HepG2 (cell line): ENCODE measurements at regions not wholly inside any gene's neighbourhood (a gene's known extent, or its start where the extent isn't known, plus 50 kb on each side); places are given as distances from the start of the nearest gene placed in this dataset.
A peak's percentile ranks its signal among the peaks of the same experiment; 100 is the strongest.

ENCODE experiments used
- ARHGAP35 ChIP-seq: sonication (generic); formaldehyde crosslinking; IDR thresholded peaks from 2 replicates; pipeline ENCODE4 v1.9.0; 2022; ENCODE audit warnings: mild to moderate bottlenecking, inconsistent platforms, moderate library complexity, missing genetic modification reagents, borderline replicate concordance
- CHCHD3 ChIP-seq: sonication (generic); formaldehyde crosslinking; IDR thresholded peaks from 2 replicates; pipeline ENCODE4 v1.8.0; 2022; ENCODE audit warnings: mild to moderate bottlenecking, missing genetic modification reagents, moderate library complexity
- ESRRA ChIP-seq: sonication (generic); formaldehyde crosslinking; IDR thresholded peaks from 2 replicates; pipeline ENCODE4 v1.5.1; 2020; ENCODE audit warnings: mild to moderate bottlenecking, low read depth, missing genetic modification reagents
- MEIS2 ChIP-seq: sonication (generic); formaldehyde crosslinking; IDR thresholded peaks from 2 replicates; pipeline ENCODE4 v1.9.0; 2021; ENCODE audit warnings: mild to moderate bottlenecking, missing genetic modification reagents
- NFE2 ChIP-seq: sonication (generic); formaldehyde crosslinking; IDR thresholded peaks from 2 replicates; pipeline ENCODE4 v1.4.0; 2020; ENCODE audit warnings: missing genetic modification reagents
- NR2F1 ChIP-seq, 2 experiments: fragments of 450-650 bp in 1 of 2; formaldehyde crosslinking in 1 of 2; IDR thresholded peaks; 2 replicates each; pipeline versions ENCODE4 v1.5.0 to v1.6.1; 2016 to 2020; ENCODE audit warnings: mild to moderate bottlenecking in 1 of 2, missing compliant biosample characterization in 1 of 2, missing genetic modification reagents in 1 of 2, moderate library complexity in 1 of 2
- PCBP2 ChIP-seq: fragments of 200-400 bp; formaldehyde crosslinking; optimal IDR thresholded peaks from 2 replicates; pipeline ENCODE3; 2018; ENCODE audit warnings: low read length, low read depth; ENCODE audit not compliant: poor library complexity, severe bottlenecking
- SP4 ChIP-seq: sonication (generic); formaldehyde crosslinking; IDR thresholded peaks from 2 replicates; pipeline ENCODE4 v1.8.1; 2023; ENCODE audit warnings: mild to moderate bottlenecking, missing genetic modification reagents
- TMF1 ChIP-seq: sonication (generic); formaldehyde crosslinking; IDR thresholded peaks from 2 replicates; pipeline ENCODE4 v1.8.1; 2022; ENCODE audit warnings: low read depth, missing genetic modification reagents
- U2AF1 ChIP-seq: fragments of 200-400 bp; formaldehyde crosslinking; optimal IDR thresholded peaks from 2 replicates; pipeline ENCODE3; 2017; ENCODE audit warnings: mild to moderate bottlenecking, low read depth, low read length
- ZIK1 ChIP-seq: sonication (generic); formaldehyde crosslinking; IDR thresholded peaks from 2 replicates; pipeline ENCODE4 v1.5.0; 2020; ENCODE audit warnings: mild to moderate bottlenecking, low read depth, missing genetic modification reagents, borderline replicate concordance
- ZNF441 ChIP-seq: sonication (generic); formaldehyde crosslinking; IDR thresholded peaks from 2 replicates; pipeline ENCODE4 v1.7.0; 2021; ENCODE audit warnings: missing genetic modification reagents, borderline replicate concordance
- ZNF543 ChIP-seq: sonication (generic); formaldehyde crosslinking; IDR thresholded peaks from 2 replicates; pipeline ENCODE4 v1.4.0; 2020; ENCODE audit warnings: mild to moderate bottlenecking, missing genetic modification reagents
- ZNF891 ChIP-seq: sonication (generic); formaldehyde crosslinking; IDR thresholded peaks from 2 replicates; pipeline ENCODE4 v1.5.0; 2020; ENCODE audit warnings: mild to moderate bottlenecking, missing genetic modification reagents
- ZSCAN29 ChIP-seq: sonication (generic); formaldehyde crosslinking; conservative IDR thresholded peaks from 2 replicates; pipeline ENCODE4 v1.4.0; 2020; ENCODE audit warnings: mild to moderate bottlenecking, missing genetic modification reagents
- TF ChIP-seq, protein P1 (sequence below): sonication (generic); formaldehyde crosslinking; IDR thresholded peaks from 2 replicates; pipeline ENCODE4 v1.9.0; 2021; ENCODE audit warnings: mild to moderate bottlenecking, missing genetic modification reagents
- TF ChIP-seq, protein P2 (sequence below): sonication (generic); formaldehyde crosslinking; IDR thresholded peaks from 2 replicates; pipeline ENCODE4 v1.8.0; 2022; ENCODE audit warnings: missing genetic modification reagents, low read depth, mild to moderate bottlenecking, borderline replicate concordance
- TF ChIP-seq, protein P3 (sequence below): sonication (generic); formaldehyde crosslinking; IDR thresholded peaks from 2 replicates; pipeline ENCODE4 v1.9.0; 2021; ENCODE audit warnings: missing genetic modification reagents, borderline replicate concordance
- TF ChIP-seq, protein P4 (sequence below): sonication (generic); formaldehyde crosslinking; IDR thresholded peaks from 2 replicates; pipeline ENCODE4 v1.5.0; 2020; ENCODE audit warnings: missing genetic modification reagents

DNA sequence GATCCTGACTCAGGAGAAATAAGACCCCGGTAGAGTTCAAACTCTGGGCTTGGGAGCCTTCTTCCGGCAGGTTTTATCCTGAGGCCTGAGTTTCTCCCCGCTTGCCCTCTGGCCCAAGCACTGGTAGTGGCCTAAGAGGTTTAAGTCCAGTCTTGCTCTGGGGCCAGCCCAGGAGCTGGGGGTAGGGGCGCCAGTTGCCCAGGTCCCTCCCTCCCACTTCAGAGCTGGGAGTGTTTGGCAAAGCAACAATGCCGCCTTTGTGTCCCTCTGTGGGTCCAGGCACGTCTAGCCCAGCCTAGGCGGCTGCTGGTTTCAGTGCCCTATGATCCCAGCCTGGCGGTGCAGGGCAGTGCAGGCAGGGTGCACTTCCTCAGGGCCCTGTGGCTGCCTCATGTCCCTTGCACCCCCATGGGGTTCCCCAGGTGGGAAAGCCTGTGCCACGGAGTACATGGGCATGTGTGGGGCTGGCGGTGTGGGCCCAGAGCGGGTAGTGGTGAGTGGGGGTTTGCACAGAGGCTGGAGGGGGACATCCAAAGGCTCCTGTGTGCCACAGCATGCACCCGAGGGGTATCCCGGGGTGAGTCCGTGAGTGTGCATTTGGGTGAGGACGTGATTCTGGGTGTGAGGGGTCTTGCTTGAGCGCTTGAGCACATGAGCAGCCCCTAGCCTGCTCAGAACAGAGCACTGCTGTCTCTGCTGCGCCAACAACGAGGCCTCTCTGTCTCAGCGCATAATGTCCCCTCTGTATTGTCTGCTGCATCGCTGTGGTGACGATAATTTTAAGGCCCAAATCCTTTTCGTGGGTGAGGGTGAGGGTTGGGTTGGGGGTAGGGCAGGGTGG lies 61.7 kb upstream of the PSD2 start (continued):
- TF ChIP-seq, protein P1, sequence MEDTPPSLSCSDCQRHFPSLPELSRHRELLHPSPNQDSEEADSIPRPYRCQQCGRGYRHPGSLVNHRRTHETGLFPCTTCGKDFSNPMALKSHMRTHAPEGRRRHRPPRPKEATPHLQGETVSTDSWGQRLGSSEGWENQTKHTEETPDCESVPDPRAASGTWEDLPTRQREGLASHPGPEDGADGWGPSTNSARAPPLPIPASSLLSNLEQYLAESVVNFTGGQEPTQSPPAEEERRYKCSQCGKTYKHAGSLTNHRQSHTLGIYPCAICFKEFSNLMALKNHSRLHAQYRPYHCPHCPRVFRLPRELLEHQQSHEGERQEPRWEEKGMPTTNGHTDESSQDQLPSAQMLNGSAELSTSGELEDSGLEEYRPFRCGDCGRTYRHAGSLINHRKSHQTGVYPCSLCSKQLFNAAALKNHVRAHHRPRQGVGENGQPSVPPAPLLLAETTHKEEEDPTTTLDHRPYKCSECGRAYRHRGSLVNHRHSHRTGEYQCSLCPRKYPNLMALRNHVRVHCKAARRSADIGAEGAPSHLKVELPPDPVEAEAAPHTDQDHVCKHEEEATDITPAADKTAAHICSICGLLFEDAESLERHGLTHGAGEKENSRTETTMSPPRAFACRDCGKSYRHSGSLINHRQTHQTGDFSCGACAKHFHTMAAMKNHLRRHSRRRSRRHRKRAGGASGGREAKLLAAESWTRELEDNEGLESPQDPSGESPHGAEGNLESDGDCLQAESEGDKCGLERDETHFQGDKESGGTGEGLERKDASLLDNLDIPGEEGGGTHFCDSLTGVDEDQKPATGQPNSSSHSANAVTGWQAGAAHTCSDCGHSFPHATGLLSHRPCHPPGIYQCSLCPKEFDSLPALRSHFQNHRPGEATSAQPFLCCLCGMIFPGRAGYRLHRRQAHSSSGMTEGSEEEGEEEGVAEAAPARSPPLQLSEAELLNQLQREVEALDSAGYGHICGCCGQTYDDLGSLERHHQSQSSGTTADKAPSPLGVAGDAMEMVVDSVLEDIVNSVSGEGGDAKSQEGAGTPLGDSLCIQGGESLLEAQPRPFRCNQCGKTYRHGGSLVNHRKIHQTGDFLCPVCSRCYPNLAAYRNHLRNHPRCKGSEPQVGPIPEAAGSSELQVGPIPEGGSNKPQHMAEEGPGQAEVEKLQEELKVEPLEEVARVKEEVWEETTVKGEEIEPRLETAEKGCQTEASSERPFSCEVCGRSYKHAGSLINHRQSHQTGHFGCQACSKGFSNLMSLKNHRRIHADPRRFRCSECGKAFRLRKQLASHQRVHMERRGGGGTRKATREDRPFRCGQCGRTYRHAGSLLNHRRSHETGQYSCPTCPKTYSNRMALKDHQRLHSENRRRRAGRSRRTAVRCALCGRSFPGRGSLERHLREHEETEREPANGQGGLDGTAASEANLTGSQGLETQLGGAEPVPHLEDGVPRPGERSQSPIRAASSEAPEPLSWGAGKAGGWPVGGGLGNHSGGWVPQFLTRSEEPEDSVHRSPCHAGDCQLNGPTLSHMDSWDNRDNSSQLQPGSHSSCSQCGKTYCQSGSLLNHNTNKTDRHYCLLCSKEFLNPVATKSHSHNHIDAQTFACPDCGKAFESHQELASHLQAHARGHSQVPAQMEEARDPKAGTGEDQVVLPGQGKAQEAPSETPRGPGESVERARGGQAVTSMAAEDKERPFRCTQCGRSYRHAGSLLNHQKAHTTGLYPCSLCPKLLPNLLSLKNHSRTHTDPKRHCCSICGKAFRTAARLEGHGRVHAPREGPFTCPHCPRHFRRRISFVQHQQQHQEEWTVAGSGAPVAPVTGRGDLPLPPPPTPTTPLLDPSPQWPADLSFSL (CRISPR knock-in tag): peak; percentile 59
- no peak for TF ChIP-seq PCBP2
- TF ChIP-seq ESRRA: peak; percentile 84
- TF ChIP-seq SP4: peak; percentile 68
- TF ChIP-seq TMF1 (CRISPR knock-in tag): no peak; the same call in 1 of the 2 replicates
- TF ChIP-seq, protein P2, sequence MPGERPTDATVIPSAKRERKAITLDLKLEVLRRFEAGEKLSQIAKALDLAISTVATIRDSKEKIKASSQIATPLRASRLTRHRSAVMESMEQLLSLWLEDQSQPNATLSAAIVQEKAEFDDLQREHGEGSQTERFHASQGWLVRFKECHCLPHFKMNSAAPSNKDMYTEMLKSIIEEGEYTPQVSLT (CRISPR knock-in tag): no peak; the same call in 1 of the 2 replicates
- 0 out of 2 replicates have a peak, but pooled peaks have one; percentile 40 for TF ChIP-seq ARHGAP35 (CRISPR knock-in tag)
- TF ChIP-seq NFE2 (CRISPR knock-in tag): no peak
- TF ChIP-seq MEIS2 (CRISPR knock-in tag): no peak
- peak; percentile 82 for TF ChIP-seq ZNF441 (CRISPR knock-in tag)
- no peak for TF ChIP-seq ZNF543 (CRISPR knock-in tag)
- TF ChIP-seq, protein P3, sequence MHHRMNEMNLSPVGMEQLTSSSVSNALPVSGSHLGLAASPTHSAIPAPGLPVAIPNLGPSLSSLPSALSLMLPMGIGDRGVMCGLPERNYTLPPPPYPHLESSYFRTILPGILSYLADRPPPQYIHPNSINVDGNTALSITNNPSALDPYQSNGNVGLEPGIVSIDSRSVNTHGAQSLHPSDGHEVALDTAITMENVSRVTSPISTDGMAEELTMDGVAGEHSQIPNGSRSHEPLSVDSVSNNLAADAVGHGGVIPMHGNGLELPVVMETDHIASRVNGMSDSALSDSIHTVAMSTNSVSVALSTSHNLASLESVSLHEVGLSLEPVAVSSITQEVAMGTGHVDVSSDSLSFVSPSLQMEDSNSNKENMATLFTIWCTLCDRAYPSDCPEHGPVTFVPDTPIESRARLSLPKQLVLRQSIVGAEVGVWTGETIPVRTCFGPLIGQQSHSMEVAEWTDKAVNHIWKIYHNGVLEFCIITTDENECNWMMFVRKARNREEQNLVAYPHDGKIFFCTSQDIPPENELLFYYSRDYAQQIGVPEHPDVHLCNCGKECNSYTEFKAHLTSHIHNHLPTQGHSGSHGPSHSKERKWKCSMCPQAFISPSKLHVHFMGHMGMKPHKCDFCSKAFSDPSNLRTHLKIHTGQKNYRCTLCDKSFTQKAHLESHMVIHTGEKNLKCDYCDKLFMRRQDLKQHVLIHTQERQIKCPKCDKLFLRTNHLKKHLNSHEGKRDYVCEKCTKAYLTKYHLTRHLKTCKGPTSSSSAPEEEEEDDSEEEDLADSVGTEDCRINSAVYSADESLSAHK (CRISPR knock-in tag): no peak
- peak; percentile 52 to 66; a peak in 2 of 4 replicates for TF ChIP-seq NR2F1 (CRISPR knock-in tag; IDR thresholded peaks at IDR 0.05)
- TF ChIP-seq ZIK1 (CRISPR knock-in tag): no peak; the same call in 1 of the 2 replicates
- no peak for TF ChIP-seq U2AF1
- TF ChIP-seq, protein P4, sequence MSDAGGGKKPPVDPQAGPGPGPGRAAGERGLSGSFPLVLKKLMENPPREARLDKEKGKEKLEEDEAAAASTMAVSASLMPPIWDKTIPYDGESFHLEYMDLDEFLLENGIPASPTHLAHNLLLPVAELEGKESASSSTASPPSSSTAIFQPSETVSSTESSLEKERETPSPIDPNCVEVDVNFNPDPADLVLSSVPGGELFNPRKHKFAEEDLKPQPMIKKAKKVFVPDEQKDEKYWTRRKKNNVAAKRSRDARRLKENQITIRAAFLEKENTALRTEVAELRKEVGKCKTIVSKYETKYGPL (CRISPR knock-in tag): peak; percentile 16; the same call in 1 of the 2 replicates
- peak; percentile 82; the same call in 1 of the 2 replicates for TF ChIP-seq ZSCAN29 (CRISPR knock-in tag)
- TF ChIP-seq CHCHD3 (CRISPR knock-in tag): no peak
- no peak for TF ChIP-seq ZNF891
